HFF-Myc (cell line): ENCODE measurements at regions not wholly inside any gene's neighbourhood (a gene's known extent, or its start where the extent isn't known, plus 50 kb on each side); places are given as distances from the start of the nearest gene placed in this dataset.
"Not testable (repeated sequence)": the region's sequence is repeated elsewhere in the genome, so short reads cannot be mapped to it uniquely, and the experiment has no call there.

Experiments
- DNase-seq: peaks from one replicate; pipeline ENCODE4 v3.0.0-alpha.2; 2011; ENCODE audit warnings: low read depth; ENCODE audit errors: extremely low read depth
- H3K4me3 ChIP-seq: replicated peaks from 2 replicates; pipeline ENCODE4 v1.5.1; 2011; ENCODE audit warnings: low read depth, mild to moderate bottlenecking, control low read depth, low read length
- TF ChIP-seq, protein P1 (sequence below): IDR thresholded peaks from 2 replicates; pipeline ENCODE4 v1.5.1; 2012; ENCODE audit warnings: mild to moderate bottlenecking, low read depth, low read length, control low read depth; ENCODE audit errors: missing control alignments

DNA sequence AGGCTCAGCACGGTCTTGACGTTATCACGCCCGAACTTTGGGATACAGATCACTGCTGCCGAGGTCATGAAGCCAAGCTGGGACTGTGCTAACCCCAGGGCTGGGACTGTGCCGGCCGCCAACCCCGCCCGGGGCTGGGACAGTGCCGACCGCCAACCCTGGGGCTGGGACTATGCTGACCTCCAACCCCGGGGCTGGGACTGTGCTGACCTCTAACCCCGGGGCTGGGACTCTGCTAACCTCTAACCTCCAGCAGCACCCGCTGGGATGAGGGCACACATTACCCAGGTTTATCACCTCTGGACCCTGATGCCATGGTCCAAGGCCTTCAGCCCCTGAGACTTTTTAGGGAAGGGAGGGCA, 129.7 kb downstream of the IGLL1 start:
- H3K4me3 ChIP-seq = no peak overlapping the region
- no peak for DNase-seq
- TF ChIP-seq, protein P1, sequence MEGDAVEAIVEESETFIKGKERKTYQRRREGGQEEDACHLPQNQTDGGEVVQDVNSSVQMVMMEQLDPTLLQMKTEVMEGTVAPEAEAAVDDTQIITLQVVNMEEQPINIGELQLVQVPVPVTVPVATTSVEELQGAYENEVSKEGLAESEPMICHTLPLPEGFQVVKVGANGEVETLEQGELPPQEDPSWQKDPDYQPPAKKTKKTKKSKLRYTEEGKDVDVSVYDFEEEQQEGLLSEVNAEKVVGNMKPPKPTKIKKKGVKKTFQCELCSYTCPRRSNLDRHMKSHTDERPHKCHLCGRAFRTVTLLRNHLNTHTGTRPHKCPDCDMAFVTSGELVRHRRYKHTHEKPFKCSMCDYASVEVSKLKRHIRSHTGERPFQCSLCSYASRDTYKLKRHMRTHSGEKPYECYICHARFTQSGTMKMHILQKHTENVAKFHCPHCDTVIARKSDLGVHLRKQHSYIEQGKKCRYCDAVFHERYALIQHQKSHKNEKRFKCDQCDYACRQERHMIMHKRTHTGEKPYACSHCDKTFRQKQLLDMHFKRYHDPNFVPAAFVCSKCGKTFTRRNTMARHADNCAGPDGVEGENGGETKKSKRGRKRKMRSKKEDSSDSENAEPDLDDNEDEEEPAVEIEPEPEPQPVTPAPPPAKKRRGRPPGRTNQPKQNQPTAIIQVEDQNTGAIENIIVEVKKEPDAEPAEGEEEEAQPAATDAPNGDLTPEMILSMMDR = no peak

DNA sequence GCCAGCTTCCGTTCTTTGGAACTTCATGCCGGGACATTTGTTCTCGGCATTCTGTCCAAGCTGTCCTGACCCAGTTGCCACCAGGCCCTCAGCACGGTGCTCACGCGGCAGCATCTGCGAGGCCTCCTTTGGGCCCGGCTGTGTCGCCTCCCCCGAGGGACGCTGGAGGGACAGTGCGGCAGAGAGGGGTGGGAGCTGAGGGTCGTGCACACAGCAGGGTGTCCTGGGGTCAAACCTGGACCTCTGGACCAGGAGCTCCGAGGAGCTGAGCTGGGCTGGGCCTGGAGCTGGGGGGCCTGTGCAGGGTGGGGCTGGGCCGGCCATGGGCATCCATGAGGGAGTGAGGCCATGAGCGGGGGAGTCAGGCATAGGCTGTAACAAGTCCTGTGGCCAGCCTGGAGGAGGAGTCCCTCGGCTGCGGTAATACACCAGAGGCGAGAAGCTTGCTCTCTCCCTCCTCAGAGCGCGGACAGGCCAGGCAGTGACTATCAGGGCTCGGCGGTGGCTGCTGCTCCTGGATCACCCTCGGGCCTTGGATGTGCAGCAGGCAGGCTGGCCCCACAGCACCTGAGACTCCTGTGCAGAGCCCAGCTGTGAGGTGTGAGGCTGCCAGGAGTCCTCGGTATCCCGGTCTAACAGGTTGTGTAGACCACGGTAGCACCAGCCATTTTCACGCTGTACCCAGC, 130.2 kb downstream of the IGLL1 start:
- not testable (repeated sequence) for H3K4me3 ChIP-seq

DNA sequence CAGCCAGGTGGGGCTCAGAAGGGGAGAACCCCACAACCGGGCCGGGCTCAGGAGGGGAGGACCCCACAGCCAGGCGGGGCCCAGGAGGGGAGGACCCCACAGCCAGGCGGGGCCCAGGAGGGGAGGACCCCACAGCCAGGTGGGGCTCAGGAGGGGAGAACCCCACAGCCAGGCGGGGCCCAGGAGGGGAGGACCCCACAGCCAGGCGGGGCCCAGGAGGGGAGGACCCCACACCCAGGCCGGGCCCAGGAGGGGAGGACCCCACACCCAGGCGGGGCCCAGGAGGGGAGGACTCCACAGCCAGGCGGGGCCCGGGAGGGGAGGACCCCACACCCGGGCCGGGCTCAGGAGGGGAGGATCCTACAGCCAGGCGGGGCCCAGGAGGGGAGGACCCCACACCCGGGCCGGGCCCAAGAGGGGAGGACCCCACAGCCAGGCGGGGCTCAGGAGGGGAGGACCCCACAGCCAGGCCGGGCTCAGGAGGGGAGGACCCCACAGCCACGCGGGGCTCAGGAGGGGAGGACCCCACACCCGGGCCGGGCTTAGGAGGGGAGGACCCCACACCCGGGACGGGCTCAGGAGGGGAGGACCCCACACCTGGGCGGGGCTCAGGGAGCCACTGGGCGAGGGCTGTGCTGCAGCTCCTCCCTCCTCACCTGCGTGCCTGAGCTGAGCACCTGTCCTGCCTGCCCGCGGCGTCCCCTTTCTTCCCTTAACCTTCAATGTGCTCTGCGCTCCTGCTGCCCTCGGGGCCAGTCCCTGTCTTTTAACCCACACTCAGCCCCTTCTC, 131.4 kb downstream of the IGLL1 start:
- not testable (repeated sequence) for DNase-seq, H3K4me3 ChIP-seq

More for the DNA sequence above, 130.2 kb downstream of the IGLL1 start:
- not testable (repeated sequence) for DNase-seq

DNA sequence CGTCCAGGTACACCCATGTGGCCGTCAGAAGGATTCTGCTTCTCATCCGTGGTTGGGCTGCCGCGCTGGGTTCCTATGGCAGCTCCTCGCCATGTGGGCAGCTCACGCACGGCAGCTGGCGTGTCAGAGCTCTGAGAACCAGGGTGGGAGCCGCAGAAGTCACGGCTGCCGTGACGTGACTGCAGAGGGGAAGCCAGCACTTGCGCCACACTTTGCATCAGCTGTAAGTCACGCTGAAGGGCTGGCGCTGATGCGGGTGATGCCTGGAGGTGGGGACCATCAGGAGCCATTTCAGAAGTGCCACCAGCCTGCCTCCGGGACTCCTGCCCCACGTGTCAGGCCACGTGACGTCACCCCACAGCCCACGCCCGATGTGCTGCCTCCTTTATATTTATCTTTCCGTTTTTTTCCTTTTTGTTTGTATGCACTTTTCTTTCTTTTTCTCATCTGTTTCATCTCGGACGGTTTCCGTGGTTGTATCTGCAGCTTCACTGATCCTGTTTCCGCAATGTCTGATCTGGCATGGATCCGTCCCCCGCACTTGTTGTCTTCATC, 133.2 kb downstream of the IGLL1 start:
- no peak overlapping the region for H3K4me3 ChIP-seq
- no peak for DNase-seq
- TF ChIP-seq, protein P1 = no peak

DNA sequence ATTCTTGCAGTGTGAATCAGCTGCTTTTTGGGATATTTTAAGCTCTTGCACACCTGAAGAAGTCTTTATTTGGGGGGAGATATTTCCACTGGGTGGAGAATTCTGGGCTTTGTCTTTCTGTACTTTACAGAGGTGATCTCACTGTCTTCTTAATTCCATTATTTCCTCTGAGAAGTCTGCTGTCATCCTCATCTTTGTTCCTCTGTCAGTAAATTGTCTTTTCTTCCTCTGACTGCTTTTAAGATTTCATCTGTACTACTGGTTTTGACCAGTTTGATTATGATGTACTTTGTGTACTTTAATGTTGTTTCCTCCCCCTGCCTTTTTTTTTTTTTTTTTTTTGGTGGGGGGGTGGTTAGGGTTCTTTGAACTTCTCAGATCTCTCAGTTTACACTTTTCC, 133.9 kb downstream of the IGLL1 start:
- not testable (repeated sequence) for DNase-seq, H3K4me3 ChIP-seq

DNA sequence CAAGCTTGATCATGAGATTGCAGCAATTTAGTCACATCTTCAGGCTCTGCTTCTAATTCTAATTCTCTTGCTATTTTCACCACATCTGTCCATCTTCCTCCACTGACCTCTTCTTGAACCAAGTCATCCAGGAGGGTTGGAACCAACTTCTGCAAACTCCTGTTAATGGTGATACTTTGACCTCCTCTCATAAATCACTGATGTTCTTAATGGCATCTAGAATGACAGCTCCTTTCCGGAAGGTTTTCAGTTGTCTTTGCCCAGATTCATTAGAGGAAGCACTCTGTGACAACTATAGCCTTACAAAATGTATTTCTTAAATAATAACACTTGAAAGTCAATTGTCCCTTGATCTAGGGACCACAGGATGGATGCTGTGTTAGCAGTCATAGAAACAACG, 136.2 kb downstream of the IGLL1 start:
- not testable (repeated sequence) for H3K4me3 ChIP-seq, DNase-seq

DNA sequence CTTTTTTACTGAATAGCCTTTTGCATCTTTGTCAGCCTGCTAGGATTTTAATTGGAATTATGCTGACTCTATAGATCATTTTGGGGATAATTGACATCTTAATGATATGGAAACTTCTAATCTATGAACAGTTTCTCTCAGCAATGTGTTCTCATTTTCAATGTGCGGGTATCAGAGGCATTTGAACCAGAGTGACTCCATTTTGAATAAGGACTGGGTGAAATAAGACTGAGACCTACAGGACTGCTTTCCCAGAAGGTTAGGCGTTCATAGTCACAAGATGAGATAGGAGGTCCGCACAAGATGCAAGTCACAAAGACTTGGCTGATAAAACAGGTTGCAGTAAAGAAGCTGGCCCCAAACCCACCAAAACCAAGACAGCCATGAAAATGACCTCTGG, 140.5 kb downstream of the IGLL1 start:
- H3K4me3 ChIP-seq, DNase-seq: not testable (repeated sequence)

DNA sequence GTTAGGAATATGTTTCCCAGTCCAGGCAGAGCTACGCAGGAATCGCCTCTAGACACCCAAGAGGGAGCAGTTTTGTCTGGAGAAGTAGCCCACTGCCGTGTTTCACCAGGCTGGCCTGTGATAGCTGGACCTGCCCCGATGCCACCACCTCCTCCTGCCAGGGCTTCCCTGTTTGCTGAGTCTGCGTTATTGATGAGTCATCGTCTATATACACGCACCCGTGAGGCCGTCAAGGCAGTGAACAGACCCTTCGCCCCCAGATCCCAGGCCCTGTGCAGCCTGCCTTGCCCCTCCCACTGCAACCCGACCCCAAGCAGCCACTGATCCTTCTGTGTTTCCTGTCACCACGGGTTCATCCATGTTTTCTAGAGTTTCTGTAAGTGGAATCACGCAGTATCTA, 141.9 kb downstream of the IGLL1 start:
- no peak overlapping the region for H3K4me3 ChIP-seq
- DNase-seq = no peak
- TF ChIP-seq, protein P1 = no peak

DNA sequence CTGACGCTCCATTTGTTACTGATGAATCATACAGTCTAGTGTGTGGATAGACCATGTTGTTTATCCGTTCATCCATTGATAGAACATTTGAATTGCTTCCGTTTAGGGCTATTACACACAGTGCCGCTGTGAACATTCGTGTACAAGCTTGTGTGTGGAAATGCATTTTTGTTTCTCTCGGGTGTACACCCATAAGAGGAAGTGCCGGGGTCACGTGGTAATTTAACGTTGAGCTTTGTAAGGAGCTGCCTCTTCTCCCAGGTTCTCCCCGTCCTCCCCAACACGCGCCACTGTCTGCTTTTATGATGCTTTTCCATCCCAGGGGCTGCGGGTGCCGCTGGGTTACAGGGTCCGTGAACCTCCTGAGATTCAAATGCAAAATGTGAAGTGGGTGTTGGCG, 142.3 kb downstream of the IGLL1 start:
- H3K4me3 ChIP-seq = no peak overlapping the region
- TF ChIP-seq, protein P1 = no peak
- no peak for DNase-seq

DNA sequence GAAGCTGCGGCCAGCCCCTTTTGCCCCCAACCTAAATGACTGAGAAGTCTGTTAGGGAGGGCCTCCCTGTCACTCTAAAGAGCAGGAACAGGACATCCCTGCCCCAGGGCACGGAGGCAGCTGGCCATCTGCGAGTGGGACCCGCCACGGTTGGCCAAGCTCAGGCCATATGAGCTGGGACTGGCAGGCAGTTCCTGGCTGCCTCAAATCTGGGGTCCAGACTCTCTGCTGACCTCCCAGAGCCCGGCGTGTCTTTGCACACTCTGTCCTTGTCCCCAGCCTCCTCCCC, 143.0 kb downstream of the IGLL1 start:
- DNase-seq, H3K4me3 ChIP-seq: not testable (repeated sequence)

DNA sequence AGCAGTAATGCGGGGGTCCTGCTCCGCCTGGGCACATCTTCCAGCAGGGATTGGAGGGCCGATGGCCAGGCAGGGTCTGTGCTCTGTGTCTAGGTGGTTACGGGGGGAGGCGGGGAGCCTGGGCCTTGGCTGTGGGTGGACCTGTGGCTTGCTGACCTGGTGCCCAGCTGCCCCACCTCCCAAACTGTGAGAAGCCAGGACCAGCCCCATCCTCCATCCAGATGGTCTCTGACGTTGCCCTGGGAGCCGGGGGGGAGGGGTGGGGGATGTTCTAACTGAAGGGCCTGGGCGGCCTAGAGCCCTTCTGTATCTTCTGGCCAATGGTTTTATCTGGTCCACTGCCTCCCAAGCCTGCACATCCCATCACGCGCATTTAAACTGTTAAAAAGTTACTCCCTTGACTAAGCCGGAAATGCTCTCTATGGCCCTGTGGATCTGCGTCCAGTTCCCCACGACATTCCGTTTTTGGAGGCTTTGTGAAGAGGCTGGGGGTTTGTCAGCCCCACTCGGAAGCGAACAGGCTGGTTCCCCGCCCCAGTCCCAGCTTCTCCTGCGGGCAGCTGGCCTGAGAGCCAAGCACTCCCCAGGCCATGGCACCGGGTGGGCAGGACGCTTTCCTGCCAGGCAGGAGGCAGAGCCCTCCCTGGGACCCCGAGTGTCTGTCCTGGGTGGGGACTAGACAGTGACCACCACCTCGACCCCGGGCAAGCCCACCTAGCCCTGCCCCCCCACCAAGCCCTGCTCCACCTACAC, 143.6 kb downstream of the IGLL1 start:
- not testable (repeated sequence) for H3K4me3 ChIP-seq, DNase-seq

DNA sequence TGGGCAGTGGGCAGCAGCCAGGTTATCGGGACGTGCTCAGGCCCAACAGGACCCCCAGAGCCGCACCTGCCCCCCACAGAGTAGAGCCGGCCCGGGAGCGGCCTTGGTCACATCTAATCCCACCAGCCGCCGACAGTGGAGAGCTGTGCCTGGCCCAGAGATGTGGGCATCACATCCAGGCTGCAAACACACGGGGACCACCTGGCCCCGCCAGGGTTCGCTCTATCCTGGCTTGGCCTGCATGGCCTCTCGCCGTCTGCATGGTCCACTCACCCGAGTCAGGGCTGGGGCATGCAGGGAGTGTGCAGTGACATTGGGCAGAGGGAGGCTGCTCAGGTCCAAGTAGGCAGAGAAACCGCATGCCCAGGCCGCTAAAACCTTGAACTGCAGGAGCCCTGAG, 144.9 kb downstream of the IGLL1 start:
- DNase-seq, H3K4me3 ChIP-seq: not testable (repeated sequence)

DNA sequence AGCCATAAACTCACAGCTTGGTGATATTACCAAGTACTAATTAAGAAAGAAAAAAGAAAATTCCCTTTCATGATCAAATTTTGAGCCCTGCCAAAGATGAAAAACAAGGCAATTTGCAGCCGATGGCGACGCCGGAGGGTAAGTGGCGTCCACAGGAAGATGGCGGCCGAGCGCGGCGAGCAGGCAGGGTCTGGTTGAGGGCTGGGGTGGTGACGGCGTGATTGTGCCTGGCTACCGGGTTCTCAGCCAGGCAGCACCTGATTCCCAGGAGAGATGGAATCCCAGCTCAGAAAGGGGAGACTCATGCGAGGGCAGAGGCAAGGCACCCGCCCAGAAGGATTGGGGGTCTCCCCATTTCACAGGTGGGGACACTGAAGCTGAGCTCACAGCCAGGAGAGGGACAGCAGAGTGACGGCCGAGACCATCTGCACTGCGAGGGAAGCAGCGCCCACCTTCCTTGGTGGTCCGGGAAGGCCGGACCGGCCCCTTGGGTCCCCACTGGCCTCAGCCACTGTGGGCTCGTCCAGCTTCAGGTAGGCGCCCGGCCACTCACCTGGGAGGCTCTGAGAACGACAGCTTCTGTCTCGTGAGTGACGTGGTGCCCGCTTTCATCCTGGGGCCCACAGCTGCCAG, 145.8 kb downstream of the IGLL1 start:
- DNase-seq, H3K4me3 ChIP-seq: not testable (repeated sequence)
